HepG2 (cell line): ENCODE measurements at regions not wholly inside any gene's neighbourhood (a gene's known extent, or its start where the extent isn't known, plus 50 kb on each side); places are given as distances from the start of the nearest gene placed in this dataset.

Experiments
- ATAC-seq: fragments of 200-7000 bp; cut with Tn5 transposase; 3 replicates; pipeline ENCODE4 v1.9.1; 2020; ENCODE audit warnings: mild to moderate bottlenecking, moderate library complexity
- BruUV-seq: library from RNA; stranded (reverse); fragments of 400-500 nt; replicated peaks from 2 replicates; lab custom pipeline; 2021; lab: Mats Ljungman, UMichigan
- CTCF ChIA-PET: fragments of 300-600 bp; formaldehyde crosslinking; extraction: SDS; loops from one replicate; lab custom pipeline; 2021; ENCODE audit warnings: low total read pairs, inconsistent platforms, low intra/inter-chr PET ratio; lab: Yijun Ruan, JAX
- POLR2A ChIA-PET: fragments of 350-600 bp; sonication (Branson Sonifier 250); formaldehyde crosslinking; loops from one replicate; lab custom pipeline; 2020; ENCODE audit warnings: antibody characterized with exemption, inconsistent platforms; lab: Yijun Ruan, JAX
- DNase-seq: peaks from one replicate; pipeline ENCODE4 v3.0.0-alpha.2; 2015; ENCODE audit warnings: low spot score
- FAIRE-seq: peaks from 3 replicates; lab custom pipeline; 2011; peaks lifted over from hg19 to GRCh38; lab: Jason Lieb, UNC
- H2AFZ ChIP-seq: one replicate; pipeline ENCODE4 v1.6.1; 2011; ENCODE audit warnings: low read length, inconsistent platforms
- H3K27ac ChIP-seq: fragments of 300-600 bp; 3 replicates; pipeline ENCODE4 v1.8.0; 2011; ENCODE audit warnings: mixed run types, mild to moderate bottlenecking, mixed read lengths, low read length, inconsistent platforms; ENCODE audit not compliant: insufficient read depth; ENCODE audit errors: extremely low read length
- H3K27me3 ChIP-seq, 2 experiments: fragments of 200-600 bp in 1 of 2; 2 replicates in 1 of 2; 3 replicates in 1 of 2; pipeline versions ENCODE4 v1.6.0 to v1.8.0; 2011; ENCODE audit warnings: low read length in 2 of 2, mild to moderate bottlenecking in 2 of 2, moderate library complexity in 2 of 2, inconsistent platforms in 1 of 2; ENCODE audit not compliant: insufficient read depth in 2 of 2, control insufficient read depth in 1 of 2
- H3K36me3 ChIP-seq, 2 experiments: fragments of 200-600 bp in 1 of 2; replicated peaks in 1 of 2; 2 replicates in 1 of 2; 3 replicates in 1 of 2; pipeline versions ENCODE4 v1.5.1 to v1.8.0; 2011; ENCODE audit warnings: low read length in 2 of 2, inconsistent platforms in 1 of 2; ENCODE audit not compliant: insufficient read depth in 2 of 2, control insufficient read depth in 1 of 2
- H3K4me1 ChIP-seq: 2 replicates; pipeline ENCODE4 v1.5.1; 2012; ENCODE audit warnings: low read length, inconsistent platforms; ENCODE audit not compliant: insufficient read depth
- H3K4me2 ChIP-seq: 2 replicates; pipeline ENCODE4 v1.6.0; 2011; ENCODE audit warnings: low read depth, low read length, inconsistent platforms
- H3K4me3 ChIP-seq, 3 experiments: fragments of 200-600 bp in 1 of 3; sonication (generic), shearing (Covaris generic) in 1 of 3; replicated peaks in 1 of 3; 2 replicates each; pipeline ENCODE4 v1.5.1; 2011 to 2016; ENCODE audit warnings: low read length in 3 of 3, inconsistent platforms in 2 of 3, low read depth in 2 of 3, mild to moderate bottlenecking in 2 of 3, control low read depth in 1 of 3, mixed read lengths in 1 of 3; ENCODE audit not compliant: insufficient read depth in 1 of 3
- H3K79me2 ChIP-seq: one replicate; pipeline ENCODE4 v1.6.1; 2011; ENCODE audit warnings: low read length, inconsistent platforms; ENCODE audit not compliant: insufficient read depth
- H3K9ac ChIP-seq: 2 replicates; pipeline ENCODE4 v1.6.0; 2011; ENCODE audit warnings: mild to moderate bottlenecking, low read depth, low read length, inconsistent platforms; ENCODE audit not compliant: insufficient read depth
- H3K9me3 ChIP-seq: 2 replicates; pipeline ENCODE4 v1.5.1; 2012; ENCODE audit warnings: mild to moderate bottlenecking, low read length
- H4K20me1 ChIP-seq: 2 replicates; pipeline ENCODE4 v1.6.0; 2011; ENCODE audit warnings: inconsistent platforms, mild to moderate bottlenecking, low read length, moderate library complexity; ENCODE audit not compliant: insufficient read depth
- FOXO4 ChIP-seq: sonication (generic); formaldehyde crosslinking; conservative IDR thresholded peaks from 2 replicates; pipeline ENCODE4 v1.8.1; 2023; ENCODE audit warnings: missing genetic modification reagents
- GATAD2A ChIP-seq: IDR thresholded peaks from 2 replicates; pipeline ENCODE4 v1.6.1; 2016
- KDM3A ChIP-seq: IDR thresholded peaks from 2 replicates; pipeline ENCODE4 v1.6.1; 2018; ENCODE audit warnings: low read depth, missing compliant biosample characterization
- LRRFIP1 ChIP-seq: sonication (generic); formaldehyde crosslinking; conservative IDR thresholded peaks from 2 replicates; pipeline ENCODE4 v1.4.0; 2020; ENCODE audit warnings: missing genetic modification reagents
- THAP9 ChIP-seq: sonication (generic); formaldehyde crosslinking; IDR thresholded peaks from 2 replicates; pipeline ENCODE4; 2020; ENCODE audit warnings: missing genetic modification reagents, mild to moderate bottlenecking, borderline replicate concordance
- YY1 ChIP-seq: IDR thresholded peaks from 2 replicates; pipeline ENCODE4 v1.6.1; 2011; ENCODE audit warnings: low read length, low read depth, moderate library complexity, mild to moderate bottlenecking; ENCODE audit not compliant: insufficient read depth, insufficient replicate concordance
- ZNF142 ChIP-seq: sonication (generic); formaldehyde crosslinking; IDR thresholded peaks from 2 replicates; pipeline ENCODE4 v1.4.0; 2020; ENCODE audit warnings: missing genetic modification reagents
- ZNF557 ChIP-seq: sonication (generic); formaldehyde crosslinking; IDR thresholded peaks from 2 replicates; pipeline ENCODE4 v1.4.0; 2020; ENCODE audit warnings: missing genetic modification reagents
- ZNF652 ChIP-seq: IDR thresholded peaks from 2 replicates; pipeline ENCODE4 v1.6.1; 2016; ENCODE audit warnings: low read depth, borderline replicate concordance
- WGBS: methylation state at CpG from one replicate; pipeline ENCODE4 v1.1.6; 2017; ENCODE audit warnings: low lambda C conversion rate; 5-methylcytosine and 5-hydroxymethylcytosine counted together
- in situ Hi-C: cut with HindIII; loops from 2 replicates; pipeline ENCODE4 v1.10.0; 2017; ENCODE audit warnings: low pct_unique_long_range_greater_than_20kb; ENCODE audit not compliant: extremely low pct_ligation_motif_present
- intact Hi-C: fragments of 100-400 bp; cut with micrococcal nuclease; formaldehyde crosslinking; loops from one replicate; pipeline ENCODE4 v1.10.0; 2022; ENCODE audit not compliant: unreplicated experiment

GRCh38 chr9:23423999-23424398, 402.0 kb downstream of the ELAVL2 start (continued):
- TF ChIP-seq LRRFIP1 (CRISPR knock-in tag): no peak
- TF ChIP-seq FOXO4: no peak
- TF ChIP-seq THAP9: no peak

GRCh38 chr9:23426144-23426543, 399.9 kb downstream of the ELAVL2 start:
- ATAC-seq (no peak), FAIRE-seq (no peak), DNase-seq (no peak)
- ChIA-PET POLR2A (no interaction called here), CTCF (no interaction called here)
- no peak overlapping the region for H3K27ac ChIP-seq
- intact Hi-C loops (no loop called here), in situ Hi-C loops (no loop called here)
- H2AFZ ChIP-seq: no peak overlapping the region
- 0 out of 2 replicates have a peak, but pooled peaks cover 4% of the 10 kb centered on the region for H3K9me3 ChIP-seq
- no peak overlapping the region for H3K4me3 ChIP-seq
- no peak overlapping the region for H3K9ac ChIP-seq
- no peak overlapping the region for H3K4me2 ChIP-seq
- H3K36me3 ChIP-seq: no peaks in the 10 kb centered on the region
- no peaks in the 10 kb centered on the region for H3K27me3 ChIP-seq
- WGBS: 87% methylated on average over 1 of the region's 1 CpG
- no peaks in the 10 kb centered on the region for H4K20me1 ChIP-seq
- H3K79me2 ChIP-seq: no peaks in the 10 kb centered on the region
- BruUV-seq: no TSS peak
- no peaks in the 10 kb centered on the region for H3K4me1 ChIP-seq
- TF ChIP-seq YY1 (no peak), KDM3A (CRISPR knock-in tag) (no peak), GATAD2A (CRISPR knock-in tag) (no peak), ZNF557 (CRISPR knock-in tag) (no peak), ZNF652 (CRISPR knock-in tag) (no peak), ZNF142 (no peak)
